Limb (tissue), 2 donors: ENCODE measurements at regions not wholly inside any gene's neighbourhood (a gene's known extent, or its start where the extent isn't known, plus 50 kb on each side); places are given as distances from the start of the nearest gene placed in this dataset.

Experiments
- DNase-seq, 2 donors: peaks; one replicate each; pipeline ENCODE4 v3.0.0-alpha.2; 2016; ENCODE audit errors: extremely low spot score in 2 of 2

- no peak for DNase-seq
Observed at GRCh38 chr2:10237392-10238321, 65.0 kb upstream of the HPCAL1 start.

GRCh38 chr2:10238396-10238795, 64.3 kb upstream of the HPCAL1 start:
- DNase-seq = no peak

GRCh38 chr2:10238991-10239485, 63.7 kb upstream of the HPCAL1 start:
- no peak for DNase-seq

GRCh38 chr2:10239561-10239967, 63.1 kb upstream of the HPCAL1 start:
- no peak for DNase-seq

- no peak for DNase-seq
Observed at GRCh38 chr2:10240161-10240681, 62.5 kb upstream of the HPCAL1 start.

GRCh38 chr2:10240911-10241610, 61.6 kb upstream of the HPCAL1 start:
- DNase-seq = no peak

- DNase-seq = no peak
Observed at GRCh38 chr2:10241641-10242430, 60.9 kb upstream of the HPCAL1 start.

- DNase-seq = no peak
Observed at GRCh38 chr2:10242451-10242850, 60.3 kb upstream of the HPCAL1 start.

GRCh38 chr2:10242998-10243925, 59.4 kb upstream of the HPCAL1 start:
- no peak for DNase-seq

GRCh38 chr2:10243926-10244270, 58.8 kb upstream of the HPCAL1 start:
- no peak for DNase-seq

GRCh38 chr2:10245021-10245420, 57.7 kb upstream of the HPCAL1 start:
- no peak for DNase-seq

GRCh38 chr2:10245661-10246060, 57.0 kb upstream of the HPCAL1 start:
- DNase-seq = no peak

GRCh38 chr2:10246370-10246769, 56.3 kb upstream of the HPCAL1 start:
- no peak for DNase-seq

- no peak for DNase-seq
Observed at GRCh38 chr2:10246831-10247230, 55.9 kb upstream of the HPCAL1 start.

- DNase-seq = no peak
Observed at GRCh38 chr2:10249798-10250197, 52.9 kb upstream of the HPCAL1 start.

GRCh38 chr2:10252224-10252623, 50.5 kb upstream of the HPCAL1 start:
- DNase-seq = no peak

GRCh38 chr2:10252661-10253060, 50.0 kb upstream of the HPCAL1 start:
- DNase-seq = no peak
